SK-N-SH (cell line): ENCODE measurements at regions not wholly inside any gene's neighbourhood (a gene's known extent, or its start where the extent isn't known, plus 50 kb on each side); places are given as distances from the start of the nearest gene placed in this dataset.

Experiments used
- CTCF ChIA-PET: fragments of 300-600, 350-600 bp; formaldehyde crosslinking; extraction: SDS; loops from one replicate; lab custom pipeline; 2021; lab: Yijun Ruan, JAX
- POLR2A ChIA-PET: fragments of 350-600 bp; sonication (Branson Sonifier 250); formaldehyde crosslinking; extraction: SDS; loops from one replicate; lab custom pipeline; 2020; ENCODE audit warnings: antibody characterized with exemption, inconsistent platforms; lab: Yijun Ruan, JAX
- DNase-seq: peaks from one replicate; pipeline ENCODE4 v3.0.0; 2012
- H2AFZ ChIP-seq: fragments of 200-600 bp; sonication (generic); 2 replicates; pipeline ENCODE4 v1.8.1; 2016; ENCODE audit warnings: antibody characterized with exemption, mild to moderate bottlenecking, low read depth
- H3F3A ChIP-seq: fragments of 200-600 bp; sonication (generic); replicated peaks from 2 replicates; pipeline ENCODE3; 2016; ENCODE audit warnings: antibody characterized with exemption, mild to moderate bottlenecking; ENCODE audit not compliant: insufficient read depth
- H3K27ac ChIP-seq, 2 experiments: fragments of 200-500 bp in 1 of 2; fragments of 200-600 bp in 1 of 2; sonication (Bioruptor generic) in 1 of 2; sonication (generic), shearing (Covaris generic) in 1 of 2; 2 replicates each; pipeline versions ENCODE4 v1.5.1 to v1.6.1; 2014 to 2016; ENCODE audit warnings: low read depth in 2 of 2, inconsistent platforms in 1 of 2, low read length in 1 of 2, mild to moderate bottlenecking in 1 of 2, mixed read lengths in 1 of 2
- H3K27me3 ChIP-seq: fragments of 200-600 bp; sonication (generic), shearing (Covaris generic); 2 replicates; pipeline ENCODE4 v1.6.1; 2016; ENCODE audit warnings: mixed run types; ENCODE audit not compliant: insufficient read depth
- H3K36me3 ChIP-seq, 2 experiments: fragments of 200-500 bp in 1 of 2; fragments of 200-600 bp in 1 of 2; sonication (Bioruptor generic) in 1 of 2; sonication (generic) in 1 of 2; replicated peaks in 1 of 2; 2 replicates each; pipeline versions ENCODE3 to v1.5.1; 2014 to 2016; ENCODE audit warnings: low read length in 1 of 2, mild to moderate bottlenecking in 1 of 2; ENCODE audit not compliant: insufficient read depth in 2 of 2, control insufficient read depth in 1 of 2
- H3K4me1 ChIP-seq, 2 experiments: fragments of 200-500 bp in 1 of 2; fragments of 200-600 bp in 1 of 2; sonication (Bioruptor generic) in 1 of 2; sonication (generic), shearing (Covaris generic) in 1 of 2; 2 replicates each; pipeline versions ENCODE4 v1.5.1 to v1.6.1; 2014 to 2016; ENCODE audit warnings: low read depth in 1 of 2, low read length in 1 of 2, mixed run types in 1 of 2; ENCODE audit not compliant: insufficient read depth in 2 of 2, control insufficient read depth in 1 of 2
- H3K4me2 ChIP-seq: fragments of 200-600 bp; sonication (generic), shearing (Covaris generic); 2 replicates; pipeline ENCODE4 v1.6.1; 2017; ENCODE audit warnings: mixed run types
- H3K4me3 ChIP-seq, 2 experiments: fragments of 200-500 bp in 1 of 2; fragments of 200-600 bp in 1 of 2; sonication (Bioruptor generic) in 1 of 2; sonication (generic), shearing (Covaris generic) in 1 of 2; 2 replicates each; pipeline versions ENCODE4 v1.5.1 to v1.8.1; 2014 to 2016; ENCODE audit warnings: low read depth in 2 of 2, inconsistent platforms in 1 of 2, low read length in 1 of 2, mild to moderate bottlenecking in 1 of 2, mixed read lengths in 1 of 2, moderate library complexity in 1 of 2
- H3K79me2 ChIP-seq: fragments of 200-600 bp; sonication (generic); 2 replicates; pipeline ENCODE4 v1.8.1; 2017; ENCODE audit warnings: mild to moderate bottlenecking; ENCODE audit not compliant: insufficient read depth
- H3K9ac ChIP-seq: fragments of 200-600 bp; sonication (generic); 2 replicates; pipeline ENCODE4 v1.6.1; 2017; ENCODE audit warnings: mixed run types
- H3K9me2 ChIP-seq: fragments of 200-600 bp; sonication (generic); 2 replicates; pipeline ENCODE4 v1.6.1; 2017; ENCODE audit warnings: mixed run types
- H3K9me3 ChIP-seq: fragments of 200-600 bp; sonication (generic); 2 replicates; pipeline ENCODE4 v1.6.1; 2017; ENCODE audit warnings: mixed run types, mild to moderate bottlenecking, moderate library complexity
- H4K20me1 ChIP-seq: fragments of 200-600 bp; sonication (generic); 2 replicates; pipeline ENCODE4 v1.6.1; 2017; ENCODE audit warnings: mild to moderate bottlenecking, mixed run types; ENCODE audit not compliant: insufficient read depth
- CHD2 ChIP-seq: fragments of 150-350 bp; IDR thresholded peaks from 2 replicates; pipeline ENCODE4 v1.6.1; 2018; ENCODE audit warnings: low read length; ENCODE audit not compliant: partially characterized antibody
- ELF1 ChIP-seq: IDR thresholded peaks from 2 replicates; pipeline ENCODE4 v1.4.0; 2012
- FOSL2 ChIP-seq: IDR thresholded peaks from 2 replicates; pipeline ENCODE4 v1.4.0; 2012; ENCODE audit warnings: low read depth, mild to moderate bottlenecking, moderate library complexity, borderline replicate concordance
- FOXM1 ChIP-seq: IDR thresholded peaks from 2 replicates; pipeline ENCODE4 v1.4.0; 2012; ENCODE audit warnings: low read depth, mild to moderate bottlenecking
- GABPA ChIP-seq: IDR thresholded peaks from 2 replicates; pipeline ENCODE4 v1.4.0; 2012; ENCODE audit warnings: low read depth, mild to moderate bottlenecking
- GATA2 ChIP-seq: sonication (generic); formaldehyde crosslinking; IDR thresholded peaks from 2 replicates; pipeline ENCODE4 v1.5.0; 2020; ENCODE audit warnings: mild to moderate bottlenecking, missing genetic modification reagents
- JUND ChIP-seq: IDR thresholded peaks from 2 replicates; pipeline ENCODE4 v1.4.0; 2012
- MXI1 ChIP-seq: IDR thresholded peaks from 2 replicates; pipeline ENCODE4 v1.6.1; 2012; ENCODE audit warnings: mild to moderate bottlenecking, low read depth, low read length, improper control_type of control experiment
- NFIC ChIP-seq: IDR thresholded peaks from 2 replicates; pipeline ENCODE4 v1.4.0; 2012; ENCODE audit warnings: borderline replicate concordance
- POLR2AphosphoS5 ChIP-seq: IDR thresholded peaks from 2 replicates; pipeline ENCODE4 v1.6.1; 2012; ENCODE audit warnings: low read depth, low read length
- RAD21 ChIP-seq: IDR thresholded peaks from 2 replicates; pipeline ENCODE4 v1.6.1; 2012; ENCODE audit warnings: mild to moderate bottlenecking, low read length
- RCOR1 ChIP-seq: fragments of 150-350 bp; IDR thresholded peaks from 2 replicates; pipeline ENCODE4 v1.6.1; 2017; ENCODE audit warnings: antibody characterized with exemption, low read length
- RXRA ChIP-seq: IDR thresholded peaks from 2 replicates; pipeline ENCODE4 v1.4.0; 2012; ENCODE audit warnings: low read depth, mild to moderate bottlenecking, borderline replicate concordance
- TAF1 ChIP-seq: IDR thresholded peaks from 2 replicates; pipeline ENCODE4 v1.6.1; 2012; ENCODE audit warnings: low read depth, mild to moderate bottlenecking, low read length, moderate library complexity, borderline replicate concordance
- TCF12 ChIP-seq: IDR thresholded peaks from 2 replicates; pipeline ENCODE4 v1.4.0; 2012
- USF1 ChIP-seq: IDR thresholded peaks from 2 replicates; pipeline ENCODE4 v1.4.0; 2012; ENCODE audit warnings: low read depth, borderline replicate concordance
- USF2 ChIP-seq: fragments of 150-350 bp; IDR thresholded peaks from 2 replicates; pipeline ENCODE4 v1.6.1; 2017; ENCODE audit warnings: antibody characterized with exemption, low read length, low read depth, borderline replicate concordance
- ZBTB33 ChIP-seq: IDR thresholded peaks from 2 replicates; pipeline ENCODE4 v1.4.0; 2012; ENCODE audit warnings: low read depth, borderline replicate concordance
- WGBS: methylation state at CpG from one replicate; pipeline ENCODE4 v1.1.6; 2017; ENCODE audit warnings: low lambda C conversion rate; 5-methylcytosine and 5-hydroxymethylcytosine counted together

- POLR2A ChIA-PET, result no interaction called here
These were observed 128.7 kb downstream of the TXNL1 start for GRCh38 chr18:56509656-56510055.

More at GRCh38 chr18:56509656-56510055, 128.7 kb downstream of the TXNL1 start:
- Histone ChIP-seq H3K9ac (no peak overlapping the region), H2AFZ (no peak overlapping the region), H3K9me2 (no peaks in the 10 kb centered on the region), H3K27ac (no peak overlapping the region), H3K9me3 (no peaks in the 10 kb centered on the region), H3K4me1 (no peaks in the 10 kb centered on the region), H3K27me3 (no peaks in the 10 kb centered on the region), H3K36me3 (no peaks in the 10 kb centered on the region), H3K79me2 (no peaks in the 10 kb centered on the region), H3F3A (no peaks in the 10 kb centered on the region), H4K20me1 (no peaks in the 10 kb centered on the region), H3K4me2 (no peak overlapping the region), H3K4me3 (no peak overlapping the region)
- no peak for DNase-seq
- WGBS, result 73% methylated on average over 3 of the region's 3 CpGs
- TF ChIP-seq ZBTB33 (no peak), MXI1 (no peak), TAF1 (no peak), POLR2AphosphoS5 (no peak), GATA2 (no peak), FOSL2 (no peak), GABPA (no peak), USF1 (no peak), TCF12 (no peak), USF2 (no peak), RCOR1 (no peak), NFIC (no peak), RAD21 (no peak), ELF1 (no peak), JUND (no peak), RXRA (no peak), FOXM1 (no peak), CHD2 (no peak)
- CTCF ChIA-PET, result interaction anchor here (1.3 kb wide), 1 partner anchor 18 kb away, joined by 3 read pairs; no protein-coding TSS in a partner anchor
